ENCODE measurements at regions not wholly inside any gene's neighbourhood (a gene's known extent, or its start where the extent isn't known, plus 50 kb on each side); places are given as distances from the start of the nearest gene placed in this dataset.

- H3K4me3 ChIP-seq (ENCODE audit: low read length in 3 of 3) = no peak overlapping the region
- no peak for FAIRE-seq
- H3K4me1 ChIP-seq (ENCODE audit: control insufficient read depth in 2 of 3, insufficient read depth in 2 of 3, low read depth in 1 of 3, low read length in 3 of 3) = no peaks in the 10 kb centered on the region
- DNase-seq = no peak
- intact Hi-C loops (cut with DNase I) = no loop called here
- peaks cover 0 to 9% (median 0%) of the 10 kb centered on the region in 3 donors for H3K9me3 ChIP-seq (ENCODE audit: control insufficient read depth in 2 of 3, insufficient read depth in 1 of 3, low read length in 3 of 3)
- no peaks in the 10 kb centered on the region for H3K27me3 ChIP-seq (ENCODE audit: control insufficient read depth, insufficient read depth, low read length)
- no peaks in the 10 kb centered on the region for H3K36me3 ChIP-seq (ENCODE audit: control insufficient read depth in 2 of 3, insufficient read depth in 3 of 3, low read length in 3 of 3)
- TF ChIP-seq, protein P1, sequence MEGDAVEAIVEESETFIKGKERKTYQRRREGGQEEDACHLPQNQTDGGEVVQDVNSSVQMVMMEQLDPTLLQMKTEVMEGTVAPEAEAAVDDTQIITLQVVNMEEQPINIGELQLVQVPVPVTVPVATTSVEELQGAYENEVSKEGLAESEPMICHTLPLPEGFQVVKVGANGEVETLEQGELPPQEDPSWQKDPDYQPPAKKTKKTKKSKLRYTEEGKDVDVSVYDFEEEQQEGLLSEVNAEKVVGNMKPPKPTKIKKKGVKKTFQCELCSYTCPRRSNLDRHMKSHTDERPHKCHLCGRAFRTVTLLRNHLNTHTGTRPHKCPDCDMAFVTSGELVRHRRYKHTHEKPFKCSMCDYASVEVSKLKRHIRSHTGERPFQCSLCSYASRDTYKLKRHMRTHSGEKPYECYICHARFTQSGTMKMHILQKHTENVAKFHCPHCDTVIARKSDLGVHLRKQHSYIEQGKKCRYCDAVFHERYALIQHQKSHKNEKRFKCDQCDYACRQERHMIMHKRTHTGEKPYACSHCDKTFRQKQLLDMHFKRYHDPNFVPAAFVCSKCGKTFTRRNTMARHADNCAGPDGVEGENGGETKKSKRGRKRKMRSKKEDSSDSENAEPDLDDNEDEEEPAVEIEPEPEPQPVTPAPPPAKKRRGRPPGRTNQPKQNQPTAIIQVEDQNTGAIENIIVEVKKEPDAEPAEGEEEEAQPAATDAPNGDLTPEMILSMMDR (IDR thresholded peaks at IDR 0.05; ENCODE audit: borderline replicate concordance, extremely low read depth, insufficient read depth) = no peak
- no peak overlapping the region for H3K27ac ChIP-seq (ENCODE audit: low read depth in 2 of 2, low read length in 2 of 2)
- H3K9ac ChIP-seq (ENCODE audit: low read length in 3 of 3) = no peak overlapping the region
Observed at GRCh38 chr6:22779062-22779461, 209.7 kb downstream of the HDGFL1 start.

GRCh38 chr6:22783931-22784330 lies 214.6 kb downstream of the HDGFL1 start:
- TF ChIP-seq, protein P1 (IDR thresholded peaks at IDR 0.05; ENCODE audit: borderline replicate concordance, extremely low read depth, insufficient read depth) = no peak
- intact Hi-C loops (cut with DNase I) = no loop called here

GRCh38 chr6:22784601-22785410 lies 215.4 kb downstream of the HDGFL1 start:
- H3K9me3 ChIP-seq (ENCODE audit: control insufficient read depth in 2 of 3, insufficient read depth in 1 of 3, low read length in 3 of 3) = no peaks in the 10 kb centered on the region
- no peak overlapping the region for H3K4me3 ChIP-seq (ENCODE audit: low read length in 3 of 3)
- FAIRE-seq (no peak), DNase-seq (peak in 4 of 5 donors; percentile 59 to 85 (median 76))
- no peak overlapping the region for H3K27ac ChIP-seq (ENCODE audit: low read depth in 2 of 2, low read length in 2 of 2)
- H3K4me1 ChIP-seq (ENCODE audit: control insufficient read depth in 2 of 3, insufficient read depth in 2 of 3, low read depth in 1 of 3, low read length in 3 of 3) = peaks cover 0 to 4% (median 3%) of the 10 kb centered on the region in 3 donors
- H3K9ac ChIP-seq (ENCODE audit: low read length in 3 of 3) = no peak overlapping the region
- TF ChIP-seq, protein P1 (IDR thresholded peaks at IDR 0.05; ENCODE audit: borderline replicate concordance, extremely low read depth, insufficient read depth) = no peak
- intact Hi-C loops (cut with DNase I) = no loop called here
- no peaks in the 10 kb centered on the region for H3K36me3 ChIP-seq (ENCODE audit: control insufficient read depth in 2 of 3, insufficient read depth in 3 of 3, low read length in 3 of 3)
- no peaks in the 10 kb centered on the region for H3K27me3 ChIP-seq (ENCODE audit: control insufficient read depth, insufficient read depth, low read length)

More at GRCh38 chr6:22783931-22784330, 214.6 kb downstream of the HDGFL1 start:
- Histone ChIP-seq H3K9ac (ENCODE audit: low read length in 3 of 3) (no peak overlapping the region), H3K9me3 (ENCODE audit: control insufficient read depth in 2 of 3, insufficient read depth in 1 of 3, low read length in 3 of 3) (peaks cover 0 to 2% (median 0%) of the 10 kb centered on the region in 3 donors), H3K27ac (ENCODE audit: low read depth in 2 of 2, low read length in 2 of 2) (no peak overlapping the region), H3K27me3 (ENCODE audit: control insufficient read depth, insufficient read depth, low read length) (no peaks in the 10 kb centered on the region), H3K36me3 (ENCODE audit: control insufficient read depth in 2 of 3, insufficient read depth in 3 of 3, low read length in 3 of 3) (no peaks in the 10 kb centered on the region), H3K4me3 (ENCODE audit: low read length in 3 of 3) (no peak overlapping the region), H3K4me1 (ENCODE audit: control insufficient read depth in 2 of 3, insufficient read depth in 2 of 3, low read depth in 1 of 3, low read length in 3 of 3) (peaks cover 0 to 4% (median 3%) of the 10 kb centered on the region in 3 donors)
- DNase-seq (peak in 2 of 5 donors; percentile 30 to 76), FAIRE-seq (no peak)
